ENCODE measurements at regions not wholly inside any gene's neighbourhood (a gene's known extent, or its start where the extent isn't known, plus 50 kb on each side); places are given as distances from the start of the nearest gene placed in this dataset.

DNA sequence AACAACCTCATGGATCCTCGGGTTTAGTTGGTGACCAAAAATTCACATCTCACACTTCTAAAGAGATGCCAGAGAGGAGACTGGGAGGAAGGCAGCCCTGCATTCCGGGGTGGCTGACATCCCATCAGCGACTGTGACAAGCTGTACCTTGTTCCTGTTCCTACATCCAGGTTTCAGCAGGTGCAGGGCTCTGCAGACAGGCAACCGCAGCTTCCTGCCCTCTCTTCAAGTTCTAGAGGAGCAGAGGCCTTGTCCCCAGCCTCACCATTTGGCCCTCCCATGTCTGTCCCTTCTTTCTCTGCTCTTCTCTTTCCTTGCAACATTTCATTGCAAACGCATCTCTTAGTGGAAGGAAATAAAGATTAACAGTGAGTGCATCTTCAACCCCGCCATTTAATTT is 454.6 kb downstream of the IRX1 start:
- TF ChIP-seq CTCF (IDR thresholded peaks at IDR 0.05) (no peak), POLR2A (IDR thresholded peaks at IDR 0.05; ENCODE audit: low read depth) (no peak), POLR2AphosphoS5 (IDR thresholded peaks at IDR 0.05) (no peak)
